ENCODE measurements at regions not wholly inside any gene's neighbourhood (a gene's known extent, or its start where the extent isn't known, plus 50 kb on each side); places are given as distances from the start of the nearest gene placed in this dataset.
A peak's percentile ranks its signal among the peaks of the same experiment; 100 is the strongest.
"Not testable (repeated sequence)": the region's sequence is repeated elsewhere in the genome, so short reads cannot be mapped to it uniquely, and the experiment has no call there.

GRCh38 chr17:71055128-71055527, 885.8 kb downstream of the KCNJ2 start:
- no peak for DNase-seq

GRCh38 chr17:71057448-71057847, 888.1 kb downstream of the KCNJ2 start:
- DNase-seq: no peak

- no peak for DNase-seq
Observed at GRCh38 chr17:71057938-71058337, 888.6 kb downstream of the KCNJ2 start.

GRCh38 chr17:71063127-71063526, 893.8 kb downstream of the KCNJ2 start:
- DNase-seq: no peak

- no peak for DNase-seq
Observed at GRCh38 chr17:71063559-71063958, 894.2 kb downstream of the KCNJ2 start.

GRCh38 chr17:71067669-71068407, 898.5 kb downstream of the KCNJ2 start:
- no peak for DNase-seq

DNA sequence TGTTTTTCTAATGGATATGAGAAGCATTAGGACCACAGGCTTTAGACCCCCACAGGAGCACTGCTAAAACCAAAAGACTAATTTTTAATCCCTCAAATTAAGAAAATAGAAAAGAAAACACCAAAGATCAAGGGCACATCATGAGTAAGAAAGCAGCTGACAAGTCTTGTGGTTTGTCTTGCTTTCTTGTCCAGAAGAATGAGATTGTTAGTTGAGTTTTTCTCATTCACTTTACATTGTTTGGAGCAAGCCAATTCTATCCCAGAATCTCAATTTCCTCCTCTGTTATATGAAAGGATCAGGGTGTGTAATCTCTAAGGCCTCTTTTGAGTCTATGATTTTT, 899.0 kb downstream of the KCNJ2 start:
- DNase-seq: no peak

- DNase-seq: no peak
Observed at GRCh38 chr17:71071041-71071440, 901.7 kb downstream of the KCNJ2 start.

- no peak for DNase-seq
Observed at GRCh38 chr17:71071837-71072236, 902.5 kb downstream of the KCNJ2 start.

DNA sequence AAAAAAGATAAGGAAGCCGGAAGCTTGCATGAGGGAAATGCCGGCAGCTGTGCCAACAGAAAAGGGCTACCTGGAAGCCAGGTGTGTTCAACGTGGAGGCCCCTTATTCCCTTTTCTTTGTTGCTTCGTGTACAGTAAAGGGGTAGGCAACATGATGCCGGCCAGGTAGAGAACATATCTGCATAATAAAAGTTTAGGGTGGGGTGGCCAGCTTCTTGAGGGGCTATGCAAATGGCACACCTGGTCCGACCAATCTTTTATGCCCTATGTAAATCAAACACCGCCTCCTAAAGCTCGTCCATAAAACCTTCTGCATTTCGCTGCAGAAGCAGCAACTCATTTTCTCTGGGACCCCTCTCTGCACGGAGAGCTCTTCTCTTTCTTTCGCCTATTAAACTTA, 911.6 kb downstream of the KCNJ2 start:
- no peak for DNase-seq

GRCh38 chr17:71081666-71082065, 912.3 kb downstream of the KCNJ2 start:
- no peak for DNase-seq

GRCh38 chr17:71084219-71084618, 914.9 kb downstream of the KCNJ2 start:
- DNase-seq: peak; percentile 8

DNA sequence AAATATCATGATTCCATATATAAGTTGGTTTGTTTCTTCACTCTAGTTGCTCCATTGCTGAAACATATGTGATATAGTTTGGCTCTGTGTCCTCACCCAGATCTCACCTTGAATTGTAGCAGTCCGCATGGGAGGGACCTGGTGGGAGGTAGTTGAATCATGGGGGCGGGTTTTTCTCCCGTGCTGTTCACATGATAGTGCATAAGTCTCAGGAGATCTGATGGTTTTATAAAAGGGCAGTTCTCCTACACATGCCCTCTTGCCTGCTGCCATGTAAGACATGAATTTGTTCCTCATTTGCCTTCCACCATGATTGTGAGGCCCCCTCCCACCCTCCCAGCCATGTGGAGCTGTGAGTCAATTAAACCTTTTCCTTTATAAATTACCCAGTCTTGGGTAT, 915.5 kb downstream of the KCNJ2 start:
- DNase-seq: no peak

DNA sequence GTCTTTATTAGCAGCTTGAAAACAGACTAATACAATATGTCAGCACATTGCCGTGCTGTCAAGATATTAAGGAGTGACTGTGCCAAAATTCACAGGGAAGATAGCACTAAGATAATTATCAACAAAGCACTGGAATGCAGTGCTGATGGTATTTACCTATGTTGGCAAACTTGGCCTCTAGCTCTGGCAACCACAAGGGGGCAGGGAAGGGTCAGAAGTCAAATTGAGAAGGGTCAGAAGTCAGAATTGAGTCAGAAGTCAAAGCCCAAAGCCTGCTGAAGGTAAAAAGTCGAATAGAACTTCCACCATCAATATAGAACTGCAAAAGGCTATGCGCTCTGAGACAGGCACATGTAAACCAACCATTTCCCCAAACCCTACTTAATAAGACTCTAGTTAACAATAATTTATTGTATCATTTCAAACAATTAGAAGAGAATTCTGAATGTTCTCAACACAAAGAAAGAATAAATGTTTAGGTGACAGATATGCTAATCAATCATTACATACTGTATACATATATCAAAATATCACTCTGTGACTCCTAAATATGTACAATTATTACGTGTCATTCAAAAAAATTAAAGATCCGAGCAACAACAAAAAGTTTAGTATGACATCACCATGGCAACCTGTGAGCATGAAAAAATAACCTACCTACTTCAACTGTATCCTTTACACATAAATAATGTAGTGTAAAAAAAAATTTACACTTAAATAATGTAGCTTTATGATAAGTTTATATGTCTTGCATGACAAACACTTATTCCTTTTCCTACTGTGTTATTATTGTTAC, 916.1 kb downstream of the KCNJ2 start:
- DNase-seq: no peak

DNA sequence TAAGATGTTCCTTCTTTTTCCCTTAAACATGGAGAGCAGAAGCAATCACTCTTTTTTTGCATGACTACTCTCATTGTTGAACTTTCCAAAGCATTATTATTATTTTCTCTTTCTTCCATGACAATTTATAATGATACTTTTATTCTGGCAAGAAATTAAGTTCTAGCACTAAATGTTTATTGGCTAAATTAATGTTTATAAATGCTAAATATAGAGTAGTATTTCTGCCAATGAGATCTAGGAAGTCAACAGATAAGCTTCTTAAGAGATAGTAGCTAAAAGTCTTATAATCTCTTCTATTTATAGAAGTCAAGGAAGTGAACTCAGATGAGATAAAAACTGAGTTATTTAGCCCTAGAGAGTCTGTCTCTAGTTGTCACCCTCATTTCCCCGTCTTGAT, 920.1 kb downstream of the KCNJ2 start:
- DNase-seq: no peak

GRCh38 chr17:71098071-71098470, 928.7 kb downstream of the KCNJ2 start:
- no peak for DNase-seq

DNA sequence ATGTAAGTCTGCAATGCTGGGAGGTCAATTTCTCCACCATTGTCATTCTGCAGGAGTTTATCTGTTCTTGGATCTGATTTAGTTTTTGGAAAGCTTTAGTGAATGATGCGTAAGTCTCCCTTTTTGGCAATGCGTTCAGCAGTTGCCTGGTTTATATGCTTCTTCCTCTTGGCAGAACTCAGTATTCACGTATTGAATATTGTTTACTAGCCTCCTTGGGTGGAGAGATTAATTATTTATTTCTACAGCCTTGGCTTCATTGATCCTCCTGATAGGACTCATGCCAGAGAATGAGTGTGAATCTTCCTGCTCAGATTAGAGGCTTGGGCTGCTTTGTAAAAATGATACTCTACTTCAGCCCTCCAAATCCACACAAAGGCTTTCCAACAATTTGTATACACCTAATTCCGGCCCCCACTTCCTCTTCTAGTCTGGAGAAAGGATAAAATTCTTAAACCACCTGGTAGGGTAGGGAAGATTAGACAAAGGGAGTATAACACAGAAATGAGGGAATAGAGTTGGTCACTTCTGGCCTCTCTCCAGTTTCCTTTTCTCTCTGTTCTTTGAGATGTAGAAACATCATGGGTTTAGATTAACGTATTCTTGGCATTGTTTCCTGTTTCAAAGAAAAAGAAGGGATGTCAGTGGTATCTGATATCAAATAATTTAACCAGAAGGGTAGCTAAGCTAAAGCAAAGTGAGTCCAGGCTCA, 929.8 kb downstream of the KCNJ2 start:
- DNase-seq: no peak

DNA sequence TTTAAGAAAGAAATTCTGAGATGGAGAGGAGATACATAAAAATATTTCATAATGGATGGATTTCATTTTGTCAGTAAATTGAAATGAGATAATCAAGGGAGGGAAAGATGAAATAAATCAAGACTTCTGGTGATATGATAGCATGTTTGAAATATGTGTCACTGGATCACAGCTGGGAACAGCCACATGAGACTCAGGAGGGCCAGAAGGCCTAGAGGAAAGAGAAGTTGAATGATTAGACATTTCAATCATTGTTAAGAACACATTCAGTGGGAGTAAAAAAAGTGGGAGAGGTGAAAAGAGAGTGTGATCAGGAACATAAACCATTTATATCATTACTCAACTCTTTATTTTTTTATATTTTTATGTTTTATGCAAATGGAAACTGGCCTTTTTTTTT, 933.4 kb downstream of the KCNJ2 start:
- DNase-seq: no peak

- DNase-seq: no peak
Observed at GRCh38 chr17:71104225-71104624, 934.9 kb downstream of the KCNJ2 start.

- not testable (repeated sequence) for DNase-seq
Observed at GRCh38 chr17:71106056-71106455, 936.7 kb downstream of the KCNJ2 start.

DNA sequence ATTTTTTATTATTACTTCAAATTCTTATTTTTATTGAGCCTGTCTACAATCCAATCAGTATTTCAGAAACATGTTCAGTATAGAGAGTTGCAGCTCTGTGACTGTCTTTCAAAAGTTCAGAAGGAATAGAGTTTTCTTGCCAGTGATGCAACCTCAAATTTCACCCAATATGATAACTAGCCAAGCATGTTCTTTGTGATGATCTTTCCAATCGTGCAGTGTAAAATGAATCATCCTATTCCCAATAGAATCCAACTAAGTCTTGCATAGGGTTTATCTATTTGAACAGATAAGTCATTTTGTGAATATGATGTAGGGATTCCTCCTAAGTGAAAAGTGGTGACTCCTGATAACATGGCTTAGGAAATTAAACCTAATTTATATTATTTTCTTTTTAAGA, 937.8 kb downstream of the KCNJ2 start:
- no peak for DNase-seq

DNA sequence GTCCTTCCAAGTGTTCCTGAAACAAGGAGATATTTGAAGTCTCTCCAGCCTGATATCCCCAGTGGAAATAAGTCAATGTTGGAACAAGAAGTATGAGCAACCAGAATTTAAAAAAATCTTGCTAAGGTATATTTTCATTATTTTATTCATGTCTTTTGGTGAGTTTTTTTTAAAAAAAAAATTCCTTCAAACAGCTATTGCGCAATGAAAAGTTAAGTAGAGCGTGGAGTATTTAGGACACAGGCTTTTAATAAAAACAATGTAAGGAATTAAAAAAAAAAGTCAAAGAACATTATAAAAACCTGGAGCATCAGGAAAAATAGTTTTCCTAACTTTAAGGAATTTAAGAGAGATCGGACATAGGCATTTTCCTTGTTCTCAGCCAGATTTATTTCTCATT, 940.4 kb downstream of the KCNJ2 start:
- DNase-seq: no peak

GRCh38 chr17:71110326-71110725, 941.0 kb downstream of the KCNJ2 start:
- no peak for DNase-seq

DNA sequence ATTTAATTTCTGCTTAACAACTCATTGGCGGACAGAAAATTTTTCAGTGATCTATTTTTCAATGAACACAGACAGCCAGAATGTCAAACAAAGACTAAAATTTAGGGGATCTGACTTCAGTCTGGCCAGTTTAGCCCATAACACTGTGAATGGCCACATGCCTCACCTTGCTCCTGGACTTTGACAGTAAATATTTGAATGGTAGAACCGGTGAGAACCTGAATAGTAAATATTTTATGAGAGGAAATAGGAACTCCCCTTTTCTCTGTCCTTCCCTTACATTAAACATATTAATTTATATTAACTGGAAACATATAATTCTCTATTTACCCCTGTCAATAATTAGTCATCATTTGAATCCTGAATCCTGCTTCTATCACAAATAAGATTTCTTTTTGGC, 942.1 kb downstream of the KCNJ2 start:
- no peak for DNase-seq
